Stomach (tissue), 8 donors: ENCODE measurements at regions not wholly inside any gene's neighbourhood (a gene's known extent, or its start where the extent isn't known, plus 50 kb on each side); places are given as distances from the start of the nearest gene placed in this dataset.

Source experiments
- DNase-seq, 2 donors: peaks; one replicate each; pipeline versions ENCODE4 v3.0.0 to v3.0.0-alpha.2; 2013 to 2019
- H3K27ac ChIP-seq, 5 donors: fragments of 200-600 bp in 4 of 5; sonication (generic) in 4 of 5; one replicate each; pipeline ENCODE4 v1.5.1; 2013 to 2019; ENCODE audit warnings: mild to moderate bottlenecking in 1 of 5, moderate library complexity in 1 of 5
- H3K27me3 ChIP-seq, 3 donors: fragments of 200-600 bp; sonication (generic); one replicate each; pipeline ENCODE4 v1.5.1; 2017 to 2019; ENCODE audit warnings: mixed run types in 1 of 3
- H3K36me3 ChIP-seq, 4 donors: fragments of 200-600 bp; sonication (generic); 1 replicate in 3 of 4; 2 replicates in 1 of 4; pipeline ENCODE4 v1.5.1; 2016 to 2019
- H3K4me1 ChIP-seq, 4 donors: fragments of 200-600 bp; sonication (generic); one replicate each; pipeline ENCODE4 v1.5.1; 2016 to 2019
- H3K4me3 ChIP-seq, 4 donors: fragments of 200-600 bp; sonication (generic) in 3 of 4; one replicate each; pipeline ENCODE4 v1.5.1; 2016 to 2019; ENCODE audit warnings: mild to moderate bottlenecking in 1 of 4
- H3K9me3 ChIP-seq, 4 donors: fragments of 200-600 bp; sonication (generic); one replicate each; pipeline ENCODE4 v1.5.1; 2016 to 2019
- EP300 ChIP-seq: sonication (generic); formaldehyde crosslinking; IDR thresholded peaks from one replicate; pipeline ENCODE4 v1.6.1; 2017; ENCODE audit warnings: antibody characterized with exemption
- POLR2A ChIP-seq, 4 donors: fragments of 450-650 bp; IDR thresholded peaks; one replicate each; pipeline ENCODE4 v1.6.1; 2016; ENCODE audit warnings: antibody characterized with exemption in 4 of 4, control low read depth in 2 of 4, mild to moderate bottlenecking in 1 of 4, moderate library complexity in 1 of 4
- POLR2AphosphoS5 ChIP-seq, 3 donors: sonication (generic); formaldehyde crosslinking; IDR thresholded peaks; one replicate each; pipeline ENCODE4 v1.6.1; 2016; ENCODE audit warnings: antibody characterized with exemption in 3 of 3
- WGBS, 5 donors: extraction: QIAGEN DNeasy Blood & Tissue Kit in 3 of 5; methylation state at CpG; one replicate each; pipeline versions ENCODE4 v1.1.5 to v1.1.7; 2013 to 2018; 5-methylcytosine and 5-hydroxymethylcytosine counted together
- intact Hi-C: fragments of 100-400 bp; cut with DNase I; formaldehyde crosslinking; loops from one replicate; pipeline ENCODE4 v1.15.1; 2023; ENCODE audit warnings: low total_unique reads
- TF ChIP-seq, protein P1 (sequence below), 7 experiments: fragments of 450-650 bp in 4 of 7; fragments of 200-600 bp in 3 of 7; sonication (generic) in 3 of 7; IDR thresholded peaks; one replicate each; pipeline ENCODE4 v1.5.1; 2016 to 2019; ENCODE audit warnings: antibody characterized with exemption in 7 of 7, control low read depth in 2 of 7, mild to moderate bottlenecking in 1 of 7
- donor health status: healthy with polysubstance abuse.
- donor health status: Bipolar disorder and iron deficiency.
- donor health status: healthy.

GRCh38 chr10:130777507-130778165 is 533.9 kb downstream of the TCERG1L start:
- no peak for DNase-seq
- Histone ChIP-seq H3K4me3 (no peak overlapping the region), H3K27ac (no peak overlapping the region), H3K4me1 (no peaks in the 10 kb centered on the region), H3K36me3 (no peaks in the 10 kb centered on the region), H3K9me3 (no peaks in the 10 kb centered on the region), H3K27me3 (peaks cover 0 to 33% (median 2%) of the 10 kb centered on the region in 3 donors)
- TF ChIP-seq EP300 (no peak), POLR2A (IDR thresholded peaks at IDR 0.05) (no peak), POLR2AphosphoS5 (IDR thresholded peaks at IDR 0.05) (no peak)
- TF ChIP-seq, protein P1, sequence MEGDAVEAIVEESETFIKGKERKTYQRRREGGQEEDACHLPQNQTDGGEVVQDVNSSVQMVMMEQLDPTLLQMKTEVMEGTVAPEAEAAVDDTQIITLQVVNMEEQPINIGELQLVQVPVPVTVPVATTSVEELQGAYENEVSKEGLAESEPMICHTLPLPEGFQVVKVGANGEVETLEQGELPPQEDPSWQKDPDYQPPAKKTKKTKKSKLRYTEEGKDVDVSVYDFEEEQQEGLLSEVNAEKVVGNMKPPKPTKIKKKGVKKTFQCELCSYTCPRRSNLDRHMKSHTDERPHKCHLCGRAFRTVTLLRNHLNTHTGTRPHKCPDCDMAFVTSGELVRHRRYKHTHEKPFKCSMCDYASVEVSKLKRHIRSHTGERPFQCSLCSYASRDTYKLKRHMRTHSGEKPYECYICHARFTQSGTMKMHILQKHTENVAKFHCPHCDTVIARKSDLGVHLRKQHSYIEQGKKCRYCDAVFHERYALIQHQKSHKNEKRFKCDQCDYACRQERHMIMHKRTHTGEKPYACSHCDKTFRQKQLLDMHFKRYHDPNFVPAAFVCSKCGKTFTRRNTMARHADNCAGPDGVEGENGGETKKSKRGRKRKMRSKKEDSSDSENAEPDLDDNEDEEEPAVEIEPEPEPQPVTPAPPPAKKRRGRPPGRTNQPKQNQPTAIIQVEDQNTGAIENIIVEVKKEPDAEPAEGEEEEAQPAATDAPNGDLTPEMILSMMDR (IDR thresholded peaks at IDR 0.05): no peak
- 88 to 89% (median 88%) methylated on average over 10 to 15 of the region's 15 CpGs for WGBS, 5 donors
- intact Hi-C loops: no loop called here

- Histone ChIP-seq H3K27me3 (peaks cover 0 to 33% (median 0%) of the 10 kb centered on the region in 3 donors), H3K27ac (no peak overlapping the region), H3K9me3 (no peaks in the 10 kb centered on the region), H3K36me3 (no peaks in the 10 kb centered on the region), H3K4me1 (no peaks in the 10 kb centered on the region), H3K4me3 (no peak overlapping the region)
- TF ChIP-seq POLR2A (IDR thresholded peaks at IDR 0.05) (no peak), EP300 (no peak)
- TF ChIP-seq, protein P1 (IDR thresholded peaks at IDR 0.05): no peak
- intact Hi-C loops: no loop called here
- WGBS, 5 donors: 78 to 87% (median 83%) methylated on average over 7 of the region's 7 CpGs
- no peak for DNase-seq
Measured at GRCh38 chr10:130778166-130778545, 533.4 kb downstream of the TCERG1L start.

DNA sequence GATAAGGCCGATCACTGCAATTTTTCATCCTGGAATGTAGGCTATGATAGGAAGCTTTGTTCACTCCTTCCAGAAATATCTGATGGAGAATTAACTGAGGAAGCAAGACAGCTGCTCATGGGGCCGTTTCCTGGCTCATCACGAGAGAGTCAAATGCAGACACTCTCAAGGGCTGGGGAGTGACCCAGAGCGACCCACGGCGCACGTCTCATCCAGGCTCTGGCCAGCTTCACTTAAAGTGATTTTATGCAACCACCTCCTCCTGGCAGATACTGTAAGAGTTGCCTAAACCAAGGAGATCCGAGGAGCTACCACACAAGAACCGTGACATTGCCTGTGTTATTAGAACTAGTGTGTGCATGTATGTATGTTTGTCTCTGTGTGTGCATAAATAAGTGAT is 530.8 kb downstream of the TCERG1L start:
- no peaks in the 10 kb centered on the region for H3K4me1 ChIP-seq
- no peak for TF ChIP-seq POLR2A (IDR thresholded peaks at IDR 0.05)
- no peak overlapping the region for H3K4me3 ChIP-seq
- no peaks in the 10 kb centered on the region for H3K9me3 ChIP-seq
- WGBS, 5 donors: 29 to 50% (median 48%) methylated on average over 9 of the region's 9 CpGs
- intact Hi-C loops: no loop called here
- no peak overlapping the region for H3K27ac ChIP-seq
- no peak for DNase-seq
- peaks cover 0 to 20% (median 0%) of the 10 kb centered on the region in 3 donors for H3K27me3 ChIP-seq
- H3K36me3 ChIP-seq: no peaks in the 10 kb centered on the region

- no peak overlapping the region for H3K4me3 ChIP-seq
- intact Hi-C loops: no loop called here
- TF ChIP-seq, protein P1 (IDR thresholded peaks at IDR 0.05): no peak
- TF ChIP-seq POLR2AphosphoS5 (IDR thresholded peaks at IDR 0.05) (no peak), EP300 (no peak), POLR2A (IDR thresholded peaks at IDR 0.05) (no peak)
- no peak overlapping the region for H3K27ac ChIP-seq
- H3K27me3 ChIP-seq: peaks cover 0 to 25% (median 0%) of the 10 kb centered on the region in 3 donors
- 78 to 84% (median 82%) methylated on average over 8 of the region's 8 CpGs for WGBS, 5 donors
- H3K4me1 ChIP-seq: no peaks in the 10 kb centered on the region
- DNase-seq: no peak
- H3K36me3 ChIP-seq: no peaks in the 10 kb centered on the region
- H3K9me3 ChIP-seq: no peaks in the 10 kb centered on the region
Measured at GRCh38 chr10:130781206-130781605, 530.3 kb downstream of the TCERG1L start.

- intact Hi-C loops: no loop called here
- no peak for DNase-seq
- H3K27ac ChIP-seq: no peak overlapping the region
- no peaks in the 10 kb centered on the region for H3K9me3 ChIP-seq
- no peaks in the 10 kb centered on the region for H3K4me1 ChIP-seq
- 75 to 81% (median 79%) methylated on average over 7 of the region's 7 CpGs for WGBS, 5 donors
- H3K36me3 ChIP-seq: no peaks in the 10 kb centered on the region
- TF ChIP-seq POLR2A (IDR thresholded peaks at IDR 0.05) (no peak), EP300 (no peak), POLR2AphosphoS5 (IDR thresholded peaks at IDR 0.05) (no peak)
- TF ChIP-seq, protein P1 (IDR thresholded peaks at IDR 0.05): no peak
- no peak overlapping the region for H3K4me3 ChIP-seq
- H3K27me3 ChIP-seq: peaks cover 0 to 29% (median 0%) of the 10 kb centered on the region in 3 donors
Measured at GRCh38 chr10:130781623-130782022, 529.9 kb downstream of the TCERG1L start.
